A549 (cell line): ENCODE measurements at regions not wholly inside any gene's neighbourhood (a gene's known extent, or its start where the extent isn't known, plus 50 kb on each side); places are given as distances from the start of the nearest gene placed in this dataset.

Experiments
- ATAC-seq, 2 experiments: fragments of 200-7000 bp in 1 of 2; fragments of >200 bp in 1 of 2; cut with Nextera tagmentation in 1 of 2; cut with Tn5 transposase in 1 of 2; 3 replicates each; pipeline versions ENCODE4 v1.8.0 to v1.9.1; 2018 to 2020; ENCODE audit warnings: mild to moderate bottlenecking in 1 of 2, moderate library complexity in 1 of 2
- CTCF ChIA-PET: fragments of 300-600 bp; sonication (Branson Sonifier 250); formaldehyde crosslinking; extraction: SDS; loops from one replicate; lab custom pipeline; 2021; ENCODE audit warnings: antibody characterized with exemption, inconsistent platforms; lab: Yijun Ruan, JAX
- POLR2A ChIA-PET: fragments of 350-600 bp; formaldehyde crosslinking; extraction: SDS; loops from one replicate; lab custom pipeline; 2021; ENCODE audit warnings: antibody characterized with exemption, inconsistent platforms; lab: Yijun Ruan, JAX
- DNase-seq, 2 experiments: peaks; one replicate each; pipeline versions ENCODE4 v3.0.0 to v3.0.0-alpha.2; 2011 to 2016; ENCODE audit warnings: low read depth in 1 of 2, low spot score in 1 of 2
- FAIRE-seq: peaks from 2 replicates; lab custom pipeline; 2011; peaks lifted over from hg19 to GRCh38; lab: Jason Lieb, UNC
- H3K27ac ChIP-seq, 2 experiments: fragments of >200 bp; sonication (Bioruptor Twin); formaldehyde crosslinking; 3 replicates each; pipeline ENCODE4 v1.5.1; 2016 to 2017
- H3K4me1 ChIP-seq: fragments of >200 bp; sonication (Bioruptor Twin); formaldehyde crosslinking; 3 replicates; pipeline ENCODE4 v1.6.1; 2016
- H3K4me2 ChIP-seq: fragments of >200 bp; sonication (Bioruptor Twin); formaldehyde crosslinking; 3 replicates; pipeline ENCODE4 v1.6.1; 2016
- H3K4me3 ChIP-seq: fragments of >200 bp; sonication (Bioruptor Twin); formaldehyde crosslinking; 3 replicates; pipeline ENCODE4 v1.5.1; 2016
- H3K9me3 ChIP-seq: fragments of >200 bp; sonication (Bioruptor Twin); formaldehyde crosslinking; 3 replicates; pipeline ENCODE4 v1.6.1; 2016
- CEBPB ChIP-seq, 2 experiments: fragments of >200 bp in 1 of 2; sonication (Bioruptor Twin) in 1 of 2; formaldehyde crosslinking in 1 of 2; IDR thresholded peaks; 2 replicates each; pipeline ENCODE4 v1.6.1; 2012 to 2016
- CHD4 ChIP-seq: fragments of 200-600 bp; sonication (generic); IDR thresholded peaks from 2 replicates; pipeline ENCODE4 v1.6.1; 2016; ENCODE audit warnings: antibody characterized with exemption, mild to moderate bottlenecking, borderline replicate concordance
- CTCF ChIP-seq: fragments of >200 bp; sonication (Bioruptor Twin); formaldehyde crosslinking; IDR thresholded peaks from 3 replicates; pipeline ENCODE4 v1.5.1; 2016
- EHMT2 ChIP-seq: fragments of 200-600 bp; sonication (generic); IDR thresholded peaks from 2 replicates; pipeline ENCODE4 v1.6.1; 2016; ENCODE audit warnings: antibody characterized with exemption, low read depth, mild to moderate bottlenecking, moderate library complexity
- ELK1 ChIP-seq: fragments of 150-350 bp; IDR thresholded peaks from 2 replicates; pipeline ENCODE4 v1.6.1; 2014; ENCODE audit warnings: low read depth, mild to moderate bottlenecking, low read length
- EP300 ChIP-seq, 2 experiments: fragments of >200 bp; sonication (Bioruptor Twin); formaldehyde crosslinking; IDR thresholded peaks; 2 replicates in 1 of 2; 3 replicates in 1 of 2; pipeline ENCODE4 v1.6.1; 2016 to 2017
- ESRRA ChIP-seq: fragments of 150-350 bp; IDR thresholded peaks from 2 replicates; pipeline ENCODE4 v1.6.1; 2014; ENCODE audit warnings: mild to moderate bottlenecking, low read length, borderline replicate concordance
- HEYL ChIP-seq: fragments of 250-450 bp; sonication (Bioruptor Pico); IDR thresholded peaks from 2 replicates; pipeline ENCODE4 v1.8.0; 2021; ENCODE audit warnings: mild to moderate bottlenecking, moderate library complexity
- HOXA7 ChIP-seq: fragments of 250-450 bp; sonication (Bioruptor Pico); IDR thresholded peaks from 2 replicates; pipeline ENCODE4 v1.5.0; 2020; ENCODE audit warnings: mild to moderate bottlenecking, moderate library complexity
- HOXB13 ChIP-seq: fragments of 250-450 bp; sonication (Bioruptor Pico); IDR thresholded peaks from 2 replicates; pipeline ENCODE4 v1.5.0; 2020; ENCODE audit warnings: low read depth, mild to moderate bottlenecking, moderate library complexity
- JUN ChIP-seq, 2 experiments: fragments of >200 bp; sonication (Bioruptor Twin); formaldehyde crosslinking; IDR thresholded peaks; 2 replicates in 1 of 2; 3 replicates in 1 of 2; pipeline ENCODE4 v1.6.1; 2016 to 2017
- JUNB ChIP-seq: fragments of >200 bp; sonication (Bioruptor Twin); formaldehyde crosslinking; IDR thresholded peaks from 2 replicates; pipeline ENCODE4 v1.6.1; 2016
- KDM5A ChIP-seq: fragments of 200-600 bp; sonication (generic); IDR thresholded peaks from 2 replicates; pipeline ENCODE4 v1.6.1; 2016; ENCODE audit warnings: antibody characterized with exemption, mild to moderate bottlenecking
- MAX ChIP-seq: IDR thresholded peaks from 2 replicates; pipeline ENCODE4 v1.6.1; 2012
- MAZ ChIP-seq: fragments of 150-350 bp; IDR thresholded peaks from 2 replicates; pipeline ENCODE4 v1.6.1; 2014; ENCODE audit warnings: antibody characterized with exemption, low read depth, low read length, borderline replicate concordance
- PBX3 ChIP-seq: IDR thresholded peaks from 2 replicates; pipeline ENCODE4 v1.6.1; 2012
- POLR2A ChIP-seq: IDR thresholded peaks from 2 replicates; pipeline ENCODE4 v1.6.1; 2012; ENCODE audit warnings: mild to moderate bottlenecking, low read length
- RAD21 ChIP-seq, 2 experiments: fragments of >200 bp in 1 of 2; sonication (Bioruptor Twin) in 1 of 2; formaldehyde crosslinking in 1 of 2; IDR thresholded peaks in 1 of 2; conservative IDR thresholded peaks in 1 of 2; 2 replicates in 1 of 2; 3 replicates in 1 of 2; pipeline ENCODE4 v1.6.1; 2012 to 2018; ENCODE audit warnings: inconsistent platforms in 1 of 2
- RARB ChIP-seq: fragments of 250-450 bp; sonication (Bioruptor Pico); IDR thresholded peaks from 2 replicates; pipeline ENCODE4 v1.8.0; 2021; ENCODE audit warnings: mild to moderate bottlenecking, moderate library complexity
- REST ChIP-seq: fragments of 200-600 bp; sonication (generic); IDR thresholded peaks from 2 replicates; pipeline ENCODE4 v1.6.1; 2016; ENCODE audit warnings: antibody characterized with exemption, mild to moderate bottlenecking, moderate library complexity
- RFX5 ChIP-seq: fragments of 450-650 bp; IDR thresholded peaks from 2 replicates; pipeline ENCODE4 v1.7.1; 2014; ENCODE audit warnings: antibody characterized with exemption, mild to moderate bottlenecking, moderate library complexity
- SREBF2 ChIP-seq: fragments of 450-650 bp; IDR thresholded peaks from 2 replicates; pipeline ENCODE4 v1.6.1; 2014; ENCODE audit warnings: mild to moderate bottlenecking, moderate library complexity
- TP53 ChIP-seq: fragments of 250-450 bp; sonication (Bioruptor Pico); IDR thresholded peaks from 2 replicates; pipeline ENCODE4 v1.5.0; 2021; ENCODE audit warnings: mild to moderate bottlenecking, moderate library complexity
- ZC3H11A ChIP-seq: fragments of 450-650 bp; IDR thresholded peaks from 2 replicates; pipeline ENCODE4 v1.6.1; 2014; ENCODE audit warnings: antibody characterized with exemption, mild to moderate bottlenecking
- ZNF302 ChIP-seq: fragments of 250-450 bp; sonication (Bioruptor Pico); IDR thresholded peaks from 2 replicates; pipeline ENCODE4 v1.9.0; 2021; ENCODE audit warnings: inconsistent platforms, mild to moderate bottlenecking, moderate library complexity
- ZSCAN20 ChIP-seq: fragments of 250-450 bp; sonication (Bioruptor Pico); IDR thresholded peaks from 2 replicates; pipeline ENCODE4 v1.8.0; 2022; ENCODE audit warnings: mild to moderate bottlenecking, moderate library complexity
- WGBS: methylation state at CpG from one replicate; pipeline ENCODE4 v1.1.6; 2017; ENCODE audit errors: missing lambda C conversion rate; 5-methylcytosine and 5-hydroxymethylcytosine counted together

- TF ChIP-seq ELK1, result no peak
- no peak for TF ChIP-seq SREBF2
- no peak for TF ChIP-seq EHMT2
Observed at GRCh38 chr3:94378322-94378721, 315.5 kb downstream of the NSUN3 start (continued).

GRCh38 chr3:94379264-94379663 lies 316.4 kb downstream of the NSUN3 start:
- FAIRE-seq (no peak), DNase-seq (no peak), ATAC-seq (no peak)
- ChIA-PET POLR2A (no interaction called here), CTCF (no interaction called here)
- WGBS, result 47% methylated on average over 2 of the region's 2 CpGs
- no peaks in the 10 kb centered on the region for H3K9me3 ChIP-seq
- no peak overlapping the region for H3K4me3 ChIP-seq
- no peak for TF ChIP-seq JUNB
- no peak for TF ChIP-seq MAX
- TF ChIP-seq MAZ, result no peak
- TF ChIP-seq RFX5, result no peak
- no peak for TF ChIP-seq RAD21 (conservative IDR thresholded peaks at IDR 0.05 in 1 of 2, IDR thresholded peaks at IDR 0.05 in 1 of 2)
- no peak for TF ChIP-seq KDM5A
- no peak for TF ChIP-seq ZC3H11A
- no peak for TF ChIP-seq TP53 (CRISPR knock-in tag)
- no peak for TF ChIP-seq POLR2A
- TF ChIP-seq EP300 (IDR thresholded peaks at IDR 0.05), result no peak
- TF ChIP-seq CTCF, result no peak
- TF ChIP-seq CHD4, result no peak
- no peak for TF ChIP-seq ZSCAN20 (CRISPR knock-in tag)
- no peak for TF ChIP-seq ESRRA
- no peak for TF ChIP-seq CEBPB (IDR thresholded peaks at IDR 0.05)
- H3K4me1 ChIP-seq, result no peaks in the 10 kb centered on the region
- H3K4me2 ChIP-seq, result no peak overlapping the region
- H3K27ac ChIP-seq, result no peak overlapping the region

- no peaks in the 10 kb centered on the region for H3K9me3 ChIP-seq
- H3K4me1 ChIP-seq, result no peaks in the 10 kb centered on the region
- H3K4me2 ChIP-seq, result no peak overlapping the region
- WGBS, result 60% methylated on average over 5 of the region's 5 CpGs
- H3K27ac ChIP-seq, result no peak overlapping the region
- ATAC-seq (no peak), FAIRE-seq (no peak), DNase-seq (no peak)
- TF ChIP-seq HOXB13 (CRISPR knock-in tag) (no peak), HOXA7 (CRISPR knock-in tag) (no peak), ELK1 (no peak), RAD21 (conservative IDR thresholded peaks at IDR 0.05 in 1 of 2, IDR thresholded peaks at IDR 0.05 in 1 of 2) (no peak), REST (no peak), EHMT2 (no peak), JUN (IDR thresholded peaks at IDR 0.05) (no peak), ZC3H11A (no peak), HEYL (CRISPR knock-in tag) (no peak), PBX3 (no peak), RARB (CRISPR knock-in tag) (no peak), JUNB (no peak), ZNF302 (CRISPR knock-in tag) (no peak)
- ChIA-PET POLR2A (no interaction called here), CTCF (interaction anchor here (1.0 kb wide), 1 partner anchor 11 kb away, joined by 3 read pairs; no protein-coding TSS in a partner anchor)
- no peak overlapping the region for H3K4me3 ChIP-seq
Observed at GRCh38 chr3:94394885-94395284, 332.0 kb downstream of the NSUN3 start.
